ENCODE measurements at regions not wholly inside any gene's neighbourhood (a gene's known extent, or its start where the extent isn't known, plus 50 kb on each side); places are given as distances from the start of the nearest gene placed in this dataset.

DNA sequence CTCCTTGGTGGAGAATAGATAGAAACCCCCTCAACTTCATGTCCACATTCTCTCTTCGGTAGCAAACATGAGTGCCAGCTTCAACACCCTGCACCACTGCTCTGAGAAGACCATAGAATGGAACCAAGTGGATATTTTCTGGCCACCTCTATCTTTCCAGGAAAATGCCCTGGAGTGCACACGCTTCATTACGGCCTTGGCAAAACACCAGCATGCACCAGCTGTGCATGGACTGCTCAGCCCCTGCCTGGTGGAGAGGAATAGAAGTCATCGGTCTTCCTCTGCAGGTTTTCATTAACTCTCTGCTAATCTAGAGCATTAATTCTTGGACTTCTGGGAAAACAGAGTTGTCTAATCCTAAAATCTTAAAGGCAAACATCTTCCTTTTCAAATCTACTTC, 211.6 kb upstream of the TMEM161B start (continued):
- TF ChIP-seq CBX8 (IDR thresholded peaks at IDR 0.05; ENCODE audit: borderline replicate concordance, low read depth, low read length) (no peak), TCF12 (IDR thresholded peaks at IDR 0.05; ENCODE audit: low read depth, low read length) (no peak), SUZ12 (IDR thresholded peaks at IDR 0.05; ENCODE audit: low read length) (no peak)
